ENCODE measurements at regions not wholly inside any gene's neighbourhood (a gene's known extent, or its start where the extent isn't known, plus 50 kb on each side); places are given as distances from the start of the nearest gene placed in this dataset.

DNA sequence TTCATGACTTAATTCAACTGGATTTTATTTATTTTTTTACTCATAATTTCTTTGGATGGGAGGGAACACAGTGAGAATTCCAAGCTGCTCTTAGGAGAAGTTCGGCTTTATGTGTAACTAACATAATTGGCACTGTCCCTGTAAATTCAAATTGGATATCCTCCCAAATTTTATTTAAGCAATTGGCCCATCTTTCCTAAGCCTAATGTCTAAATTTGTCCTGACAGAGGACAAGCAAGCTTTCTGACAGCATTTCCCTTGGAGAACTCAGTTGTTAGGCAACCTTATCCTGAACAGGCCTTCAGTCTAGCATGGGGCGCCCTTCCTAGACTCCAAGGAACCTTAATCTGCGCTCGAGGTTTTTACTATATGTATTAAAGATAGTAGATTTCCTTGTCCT lies 550.3 kb downstream of the NUF2 start:
- DNase-seq (ENCODE audit: extremely low spot score) = no peak
- POLR2A ChIA-PET = no interaction called here
- TF ChIP-seq, protein P1, sequence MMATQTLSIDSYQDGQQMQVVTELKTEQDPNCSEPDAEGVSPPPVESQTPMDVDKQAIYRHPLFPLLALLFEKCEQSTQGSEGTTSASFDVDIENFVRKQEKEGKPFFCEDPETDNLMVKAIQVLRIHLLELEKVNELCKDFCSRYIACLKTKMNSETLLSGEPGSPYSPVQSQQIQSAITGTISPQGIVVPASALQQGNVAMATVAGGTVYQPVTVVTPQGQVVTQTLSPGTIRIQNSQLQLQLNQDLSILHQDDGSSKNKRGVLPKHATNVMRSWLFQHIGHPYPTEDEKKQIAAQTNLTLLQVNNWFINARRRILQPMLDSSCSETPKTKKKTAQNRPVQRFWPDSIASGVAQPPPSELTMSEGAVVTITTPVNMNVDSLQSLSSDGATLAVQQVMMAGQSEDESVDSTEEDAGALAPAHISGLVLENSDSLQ (IDR thresholded peaks at IDR 0.05) = no peak
- TF ChIP-seq HDGF (IDR thresholded peaks at IDR 0.05; ENCODE audit: borderline replicate concordance) (no peak), ARNT (IDR thresholded peaks at IDR 0.05) (no peak), NFRKB (IDR thresholded peaks at IDR 0.05) (no peak), SUZ12 (IDR thresholded peaks at IDR 0.05) (no peak), BHLHE40 (IDR thresholded peaks at IDR 0.05; ENCODE audit: borderline replicate concordance) (no peak), L3MBTL2 (conservative IDR thresholded peaks at IDR 0.05) (no peak), TARDBP (IDR thresholded peaks at IDR 0.05) (no peak), ELF4 (IDR thresholded peaks at IDR 0.05) (no peak), FOXK2 (IDR thresholded peaks at IDR 0.05) (no peak), ZNF384 (IDR thresholded peaks at IDR 0.05) (no peak), CTBP1 (IDR thresholded peaks at IDR 0.05; ENCODE audit: borderline replicate concordance) (no peak), FOXA1 (IDR thresholded peaks at IDR 0.05) (no peak)
- CTCF ChIA-PET = no interaction called here

DNA sequence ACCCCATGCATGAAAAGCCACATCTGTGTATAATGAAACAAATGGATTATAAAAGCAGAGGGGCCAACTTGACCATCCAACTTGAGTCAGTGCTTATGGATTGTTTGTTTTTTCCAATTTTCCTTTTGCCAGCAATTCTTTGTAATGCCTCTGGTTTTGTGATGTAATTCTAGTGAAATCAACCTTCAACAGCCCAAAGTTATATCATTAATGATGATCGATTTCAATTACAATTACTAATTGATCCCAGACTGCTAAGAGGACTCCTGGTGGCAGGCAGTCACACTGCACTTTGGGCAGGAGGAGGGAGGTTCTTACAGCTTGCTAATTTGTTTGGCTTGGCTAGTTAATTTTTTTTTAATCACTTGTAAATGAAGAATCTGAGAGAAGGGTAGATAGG lies 552.3 kb downstream of the NUF2 start:
- no peak for TF ChIP-seq LEF1 (IDR thresholded peaks at IDR 0.05; ENCODE audit: borderline replicate concordance)
- POLR2A ChIA-PET = no interaction called here
- CTCF ChIA-PET = interaction anchor here (0.8 kb wide), 1 partner anchor 1493 kb away, joined by 3 read pairs; no protein-coding TSS in a partner anchor
- peak; percentile 20 for DNase-seq (ENCODE audit: extremely low spot score)

DNA sequence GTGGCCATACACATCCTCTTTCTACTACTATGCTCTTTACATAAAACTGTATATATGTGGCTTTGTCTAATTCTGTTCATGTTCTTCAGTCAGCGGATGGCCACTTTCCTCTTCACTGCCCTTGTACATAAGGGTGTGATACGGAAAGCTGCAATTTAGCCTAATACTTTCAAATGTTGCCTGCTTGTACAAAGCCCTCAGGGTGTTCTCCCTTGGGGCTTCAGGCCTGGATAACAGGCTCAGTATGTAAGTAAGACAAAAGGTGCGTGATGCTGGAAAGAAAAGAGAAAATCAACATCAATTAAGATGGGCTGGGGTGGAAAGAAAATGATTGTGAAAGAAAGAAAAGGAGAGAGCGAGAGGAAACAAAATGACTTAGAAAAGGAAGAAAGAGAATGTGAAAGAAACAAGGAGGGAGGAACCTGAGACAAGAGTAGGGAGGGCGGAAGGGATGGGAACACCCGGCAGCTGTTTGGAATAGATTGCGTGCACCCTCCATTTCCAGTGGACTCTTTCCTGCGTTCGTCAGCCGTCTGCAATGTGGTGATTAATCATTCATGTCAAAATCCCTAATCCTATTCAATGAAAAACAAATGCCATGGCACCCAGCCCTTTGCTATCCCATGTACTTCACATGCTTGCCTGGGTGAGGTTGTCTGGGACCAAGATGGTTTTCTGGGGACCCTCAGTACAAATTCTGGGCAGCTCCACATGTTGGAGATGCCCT lies 553.6 kb downstream of the NUF2 start:
- CTCF ChIA-PET = no interaction called here
- TF ChIP-seq, protein P1 (IDR thresholded peaks at IDR 0.05) = no peak
- TF ChIP-seq NFRKB (IDR thresholded peaks at IDR 0.05) = no peak
- no peak for TF ChIP-seq TARDBP (IDR thresholded peaks at IDR 0.05)
- no peak for TF ChIP-seq BHLHE40 (IDR thresholded peaks at IDR 0.05; ENCODE audit: borderline replicate concordance)
- no peak for TF ChIP-seq SUZ12 (IDR thresholded peaks at IDR 0.05)
- no peak for TF ChIP-seq FOXA1 (IDR thresholded peaks at IDR 0.05)
- no peak for TF ChIP-seq ARNT (IDR thresholded peaks at IDR 0.05)
- TF ChIP-seq ELF4 (IDR thresholded peaks at IDR 0.05) = no peak
- no peak for TF ChIP-seq FOXK2 (IDR thresholded peaks at IDR 0.05)
- no peak for TF ChIP-seq CTBP1 (IDR thresholded peaks at IDR 0.05; ENCODE audit: borderline replicate concordance)
- no peak for DNase-seq (ENCODE audit: extremely low spot score)
- POLR2A ChIA-PET = no interaction called here

DNA sequence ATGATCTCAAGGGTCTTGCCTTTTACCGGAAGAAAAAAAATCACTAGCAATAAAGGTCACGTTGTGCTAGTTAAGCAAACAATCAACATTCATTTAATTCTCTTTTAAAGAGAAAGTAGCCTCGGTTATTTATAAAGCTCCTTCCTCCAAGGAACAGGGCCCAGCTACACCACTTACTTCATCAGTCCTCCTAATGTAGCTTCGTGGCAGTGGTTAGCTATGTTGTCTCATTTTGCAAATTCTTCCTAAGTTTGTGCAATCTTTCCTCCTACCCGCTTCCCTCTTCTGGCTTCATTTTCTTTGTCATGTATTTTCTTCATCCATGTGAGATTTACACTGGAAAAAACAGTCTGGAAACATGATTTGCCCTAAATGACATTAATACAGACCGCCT lies 554.2 kb downstream of the NUF2 start:
- CTCF ChIA-PET = no interaction called here
- TF ChIP-seq NFRKB (IDR thresholded peaks at IDR 0.05) (no peak), HDGF (IDR thresholded peaks at IDR 0.05; ENCODE audit: borderline replicate concordance) (no peak), ELF4 (IDR thresholded peaks at IDR 0.05) (no peak), BHLHE40 (IDR thresholded peaks at IDR 0.05; ENCODE audit: borderline replicate concordance) (no peak), L3MBTL2 (conservative IDR thresholded peaks at IDR 0.05) (no peak), ZNF384 (IDR thresholded peaks at IDR 0.05) (no peak), SP1 (IDR thresholded peaks at IDR 0.05) (no peak)
- TF ChIP-seq, protein P1 (IDR thresholded peaks at IDR 0.05) = no peak
- POLR2A ChIA-PET = no interaction called here
- DNase-seq (ENCODE audit: extremely low spot score) = no peak

DNA sequence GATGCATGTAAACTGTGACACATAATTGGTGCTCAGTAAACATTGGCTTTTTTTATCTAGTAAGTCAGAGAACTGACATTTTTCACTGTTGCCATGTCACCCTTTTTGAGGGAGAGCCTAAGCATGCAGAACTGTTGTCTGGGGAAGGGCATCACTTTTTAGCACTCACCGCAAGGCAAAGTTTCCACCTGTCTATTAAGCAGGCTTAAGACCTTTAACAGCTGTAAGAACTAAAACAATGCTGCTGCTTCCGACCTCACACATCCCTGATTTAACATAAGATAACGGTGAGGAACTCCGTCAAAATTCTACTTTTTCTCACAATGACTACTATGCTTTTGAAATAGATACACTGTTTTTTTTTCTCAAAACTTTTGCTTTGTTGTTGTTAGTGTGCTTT lies 554.8 kb downstream of the NUF2 start:
- TF ChIP-seq L3MBTL2 (conservative IDR thresholded peaks at IDR 0.05) = no peak
- no peak for TF ChIP-seq FOXM1 (IDR thresholded peaks at IDR 0.05; ENCODE audit: borderline replicate concordance)
- TF ChIP-seq LEF1 (IDR thresholded peaks at IDR 0.05; ENCODE audit: borderline replicate concordance) = no peak
- no peak for TF ChIP-seq ZNF384 (IDR thresholded peaks at IDR 0.05)
- no peak for TF ChIP-seq SUZ12 (IDR thresholded peaks at IDR 0.05)
- TF ChIP-seq NFRKB (IDR thresholded peaks at IDR 0.05) = no peak
- TF ChIP-seq CTBP1 (IDR thresholded peaks at IDR 0.05; ENCODE audit: borderline replicate concordance) = no peak
- no peak for TF ChIP-seq ARNT (IDR thresholded peaks at IDR 0.05)
- no peak for TF ChIP-seq ELF4 (IDR thresholded peaks at IDR 0.05)
- no peak for TF ChIP-seq TARDBP (IDR thresholded peaks at IDR 0.05)
- no peak for TF ChIP-seq BHLHE40 (IDR thresholded peaks at IDR 0.05; ENCODE audit: borderline replicate concordance)
- no peak for TF ChIP-seq FOXK2 (IDR thresholded peaks at IDR 0.05)
- TF ChIP-seq, protein P1 (IDR thresholded peaks at IDR 0.05) = no peak
- no peak for TF ChIP-seq SP1 (IDR thresholded peaks at IDR 0.05)
- no peak for TF ChIP-seq HDGF (IDR thresholded peaks at IDR 0.05; ENCODE audit: borderline replicate concordance)
- TF ChIP-seq FOXA1 (IDR thresholded peaks at IDR 0.05) = no peak
- DNase-seq (ENCODE audit: extremely low spot score) = no peak
- POLR2A ChIA-PET = no interaction called here
- CTCF ChIA-PET = no interaction called here

DNA sequence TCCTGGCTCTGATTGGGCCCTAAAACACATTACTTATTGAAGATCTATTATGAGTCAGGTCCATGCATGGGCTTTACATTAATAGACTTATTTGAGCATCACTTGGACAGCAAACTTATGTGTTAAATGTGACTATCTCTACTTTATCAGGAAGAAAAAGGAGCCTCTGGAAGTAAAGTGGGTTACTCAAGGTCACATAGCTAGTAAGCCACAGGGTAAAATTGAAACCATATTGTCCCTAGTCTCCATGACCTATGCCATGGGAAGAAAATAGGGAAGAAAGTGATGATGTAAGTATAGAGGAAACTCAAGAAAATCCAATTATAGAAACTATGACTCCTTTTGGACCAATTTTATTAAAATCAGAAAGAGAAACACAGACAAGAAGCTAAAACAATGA lies 555.3 kb downstream of the NUF2 start:
- ChIA-PET CTCF (no interaction called here), POLR2A (no interaction called here)
- TF ChIP-seq HDGF (IDR thresholded peaks at IDR 0.05; ENCODE audit: borderline replicate concordance) = no peak
- TF ChIP-seq FOXM1 (IDR thresholded peaks at IDR 0.05; ENCODE audit: borderline replicate concordance) = no peak
- TF ChIP-seq LEF1 (IDR thresholded peaks at IDR 0.05; ENCODE audit: borderline replicate concordance) = no peak
- no peak for TF ChIP-seq ZNF384 (IDR thresholded peaks at IDR 0.05)
- no peak for TF ChIP-seq L3MBTL2 (conservative IDR thresholded peaks at IDR 0.05)
- TF ChIP-seq SP1 (IDR thresholded peaks at IDR 0.05) = no peak
- TF ChIP-seq FOXA1 (IDR thresholded peaks at IDR 0.05) = no peak
- no peak for DNase-seq (ENCODE audit: extremely low spot score)
